ENCODE measurements at regions not wholly inside any gene's neighbourhood (a gene's known extent, or its start where the extent isn't known, plus 50 kb on each side); places are given as distances from the start of the nearest gene placed in this dataset.

DNA sequence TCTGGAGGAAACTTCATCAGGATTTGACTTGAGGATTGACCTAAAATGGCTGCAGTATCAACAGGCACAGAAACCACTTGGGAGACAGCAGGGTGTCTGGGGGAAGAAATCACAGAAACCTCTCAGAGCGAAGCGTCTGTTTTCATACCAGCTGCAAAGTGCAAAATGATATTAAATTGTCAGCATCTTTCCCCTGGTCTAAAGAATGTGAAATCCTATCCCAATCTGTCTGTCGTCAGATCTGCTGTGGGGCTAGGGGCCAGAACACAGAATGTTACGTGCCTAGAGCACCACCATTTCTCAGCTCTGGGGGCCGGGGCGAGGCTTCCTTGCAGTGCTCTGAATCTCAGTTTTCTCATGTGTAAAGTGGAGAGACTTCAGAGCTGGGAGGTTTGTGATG lies 54.1 kb upstream of the MYCN start:
- DNase-seq (ENCODE audit: insufficient read length, low spot score) (no peak), FAIRE-seq (no peak)
- TF ChIP-seq POLR2A (IDR thresholded peaks at IDR 0.05; ENCODE audit: low read depth, low read length) (no peak), POU2F2 (IDR thresholded peaks at IDR 0.05; ENCODE audit: low read depth, low read length) (no peak), SPI1 (IDR thresholded peaks at IDR 0.05; ENCODE audit: low read depth, low read length) (no peak), PAX5 (IDR thresholded peaks at IDR 0.05; ENCODE audit: insufficient read depth, low read length, severe bottlenecking) (no peak), POLR2AphosphoS5 (IDR thresholded peaks at IDR 0.05; ENCODE audit: low read depth, low read length) (no peak), TAF1 (IDR thresholded peaks at IDR 0.05; ENCODE audit: low read depth, low read length) (no peak)

GRCh38 chr2:15889442-15890123 lies 50.8 kb upstream of the MYCN start:
- FAIRE-seq (no peak), DNase-seq (ENCODE audit: insufficient read length, low spot score) (no peak)
- TF ChIP-seq PAX5 (IDR thresholded peaks at IDR 0.05; ENCODE audit: insufficient read depth, low read length, severe bottlenecking) = no peak
- TF ChIP-seq POLR2A (IDR thresholded peaks at IDR 0.05; ENCODE audit: low read depth, low read length) = no peak
- no peak for TF ChIP-seq POU2F2 (IDR thresholded peaks at IDR 0.05; ENCODE audit: low read depth, low read length)
- no peak for TF ChIP-seq TAF1 (IDR thresholded peaks at IDR 0.05; ENCODE audit: low read depth, low read length)
- TF ChIP-seq SPI1 (IDR thresholded peaks at IDR 0.05; ENCODE audit: low read depth, low read length) = no peak
- no peak for TF ChIP-seq POLR2AphosphoS5 (IDR thresholded peaks at IDR 0.05; ENCODE audit: low read depth, low read length)

DNA sequence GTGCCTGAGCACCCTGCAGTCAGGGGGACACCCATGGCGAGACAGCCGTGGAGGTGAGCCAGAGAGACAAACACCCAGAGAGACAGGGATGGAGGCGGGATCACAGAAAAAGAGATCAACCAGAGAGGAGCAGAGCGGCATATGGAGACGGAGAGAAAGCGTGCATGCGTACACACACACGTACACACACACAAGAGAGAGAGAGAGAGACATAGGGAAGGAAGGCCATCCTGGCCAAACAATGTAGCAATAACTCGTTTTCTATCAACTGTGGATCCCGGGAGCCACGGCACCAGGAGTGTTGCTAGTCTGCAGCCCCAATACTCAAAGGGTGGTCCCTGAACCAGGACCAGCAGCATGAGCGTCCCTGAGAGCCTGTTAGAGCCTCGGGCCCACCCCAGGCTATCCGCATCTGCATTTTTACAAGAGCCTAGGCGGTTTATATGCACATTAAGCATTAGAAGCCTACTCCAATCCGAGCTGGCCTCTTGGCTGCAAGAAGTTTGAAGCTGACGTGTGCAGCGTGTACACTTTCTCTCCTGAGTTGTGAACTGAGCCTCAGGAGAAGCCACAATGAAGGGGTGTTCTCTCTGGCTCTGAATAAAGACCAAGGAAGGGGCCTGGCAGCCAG lies 50.1 kb upstream of the MYCN start:
- FAIRE-seq (no peak), DNase-seq (ENCODE audit: insufficient read length, low spot score) (no peak)
- TF ChIP-seq TAF1 (IDR thresholded peaks at IDR 0.05; ENCODE audit: low read depth, low read length) = no peak
- no peak for TF ChIP-seq PAX5 (IDR thresholded peaks at IDR 0.05; ENCODE audit: insufficient read depth, low read length, severe bottlenecking)
- TF ChIP-seq POU2F2 (IDR thresholded peaks at IDR 0.05; ENCODE audit: low read depth, low read length) = no peak
- no peak for TF ChIP-seq POLR2AphosphoS5 (IDR thresholded peaks at IDR 0.05; ENCODE audit: low read depth, low read length)
- TF ChIP-seq SPI1 (IDR thresholded peaks at IDR 0.05; ENCODE audit: low read depth, low read length) = no peak
- TF ChIP-seq POLR2A (IDR thresholded peaks at IDR 0.05; ENCODE audit: low read depth, low read length) = no peak
